RWPE2 (cell line): ENCODE measurements at regions not wholly inside any gene's neighbourhood (a gene's known extent, or its start where the extent isn't known, plus 50 kb on each side); places are given as distances from the start of the nearest gene placed in this dataset.

ENCODE experiments used
- ATAC-seq: fragments of 200-7000 bp; cut with Tn5 transposase; 3 replicates; pipeline ENCODE4 v1.9.1; 2021; ENCODE audit warnings: low read depth
- DNase-seq: peaks from one replicate; pipeline ENCODE4 v3.0.0-alpha.2; 2020; ENCODE audit warnings: low spot score
- H3K27ac ChIP-seq: fragments of 450-650 bp; 2 replicates; pipeline ENCODE4 v1.5.1; 2017; ENCODE audit warnings: mild to moderate bottlenecking; ENCODE audit not compliant: poor library complexity, severe bottlenecking
- H3K27me3 ChIP-seq: fragments of 250-450 bp; sonication (Bioruptor Pico); 2 replicates; pipeline ENCODE4 v1.5.1; 2021; ENCODE audit warnings: mild to moderate bottlenecking, moderate library complexity; ENCODE audit not compliant: insufficient read depth, poor library complexity, severe bottlenecking
- H3K36me3 ChIP-seq: fragments of 250-450 bp; sonication (Bioruptor Pico); 2 replicates; pipeline ENCODE4 v1.5.1; 2020; ENCODE audit warnings: low read depth, mild to moderate bottlenecking, moderate library complexity
- H3K4me1 ChIP-seq: fragments of 250-450 bp; sonication (Bioruptor Pico); 2 replicates; pipeline ENCODE4 v1.5.1; 2021; ENCODE audit warnings: mild to moderate bottlenecking, moderate library complexity; ENCODE audit not compliant: insufficient read depth, poor library complexity, severe bottlenecking
- H3K4me3 ChIP-seq: fragments of 250-450 bp; sonication (Bioruptor Pico); 2 replicates; pipeline ENCODE4 v1.5.1; 2021; ENCODE audit warnings: mild to moderate bottlenecking, moderate library complexity; ENCODE audit not compliant: severe bottlenecking
- H3K9me3 ChIP-seq: fragments of 250-450 bp; sonication (Bioruptor Pico); 2 replicates; pipeline ENCODE4 v1.5.1; 2021; ENCODE audit warnings: mild to moderate bottlenecking, moderate library complexity; ENCODE audit not compliant: severe bottlenecking
- TF ChIP-seq, protein P1 (sequence below): fragments of 450-650 bp; IDR thresholded peaks from one replicate; pipeline ENCODE4 v1.5.1; 2017; ENCODE audit warnings: mild to moderate bottlenecking, moderate library complexity; ENCODE audit not compliant: poor library complexity, severe bottlenecking

GRCh38 chr15:62957130-62957529 lies 85.4 kb upstream of the TPM1 start:
- TF ChIP-seq, protein P1, sequence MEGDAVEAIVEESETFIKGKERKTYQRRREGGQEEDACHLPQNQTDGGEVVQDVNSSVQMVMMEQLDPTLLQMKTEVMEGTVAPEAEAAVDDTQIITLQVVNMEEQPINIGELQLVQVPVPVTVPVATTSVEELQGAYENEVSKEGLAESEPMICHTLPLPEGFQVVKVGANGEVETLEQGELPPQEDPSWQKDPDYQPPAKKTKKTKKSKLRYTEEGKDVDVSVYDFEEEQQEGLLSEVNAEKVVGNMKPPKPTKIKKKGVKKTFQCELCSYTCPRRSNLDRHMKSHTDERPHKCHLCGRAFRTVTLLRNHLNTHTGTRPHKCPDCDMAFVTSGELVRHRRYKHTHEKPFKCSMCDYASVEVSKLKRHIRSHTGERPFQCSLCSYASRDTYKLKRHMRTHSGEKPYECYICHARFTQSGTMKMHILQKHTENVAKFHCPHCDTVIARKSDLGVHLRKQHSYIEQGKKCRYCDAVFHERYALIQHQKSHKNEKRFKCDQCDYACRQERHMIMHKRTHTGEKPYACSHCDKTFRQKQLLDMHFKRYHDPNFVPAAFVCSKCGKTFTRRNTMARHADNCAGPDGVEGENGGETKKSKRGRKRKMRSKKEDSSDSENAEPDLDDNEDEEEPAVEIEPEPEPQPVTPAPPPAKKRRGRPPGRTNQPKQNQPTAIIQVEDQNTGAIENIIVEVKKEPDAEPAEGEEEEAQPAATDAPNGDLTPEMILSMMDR, result no peak
- Histone ChIP-seq H3K4me3 (no peak overlapping the region), H3K36me3 (no peaks in the 10 kb centered on the region), H3K27ac (no peak overlapping the region), H3K27me3 (no peaks in the 10 kb centered on the region), H3K9me3 (no peaks in the 10 kb centered on the region), H3K4me1 (no peaks in the 10 kb centered on the region)
- DNase-seq (no peak), ATAC-seq (peak; percentile 38; the same call in 2 of the 3 replicates)

- ATAC-seq (no peak), DNase-seq (no peak)
- H3K27ac ChIP-seq, result no peak overlapping the region
- H3K9me3 ChIP-seq, result no peaks in the 10 kb centered on the region
- TF ChIP-seq, protein P1, result no peak
- no peaks in the 10 kb centered on the region for H3K27me3 ChIP-seq
- no peaks in the 10 kb centered on the region for H3K36me3 ChIP-seq
- H3K4me1 ChIP-seq, result no peaks in the 10 kb centered on the region
- no peak overlapping the region for H3K4me3 ChIP-seq
Observed at GRCh38 chr15:62958528-62959363, 83.8 kb upstream of the TPM1 start.

DNA sequence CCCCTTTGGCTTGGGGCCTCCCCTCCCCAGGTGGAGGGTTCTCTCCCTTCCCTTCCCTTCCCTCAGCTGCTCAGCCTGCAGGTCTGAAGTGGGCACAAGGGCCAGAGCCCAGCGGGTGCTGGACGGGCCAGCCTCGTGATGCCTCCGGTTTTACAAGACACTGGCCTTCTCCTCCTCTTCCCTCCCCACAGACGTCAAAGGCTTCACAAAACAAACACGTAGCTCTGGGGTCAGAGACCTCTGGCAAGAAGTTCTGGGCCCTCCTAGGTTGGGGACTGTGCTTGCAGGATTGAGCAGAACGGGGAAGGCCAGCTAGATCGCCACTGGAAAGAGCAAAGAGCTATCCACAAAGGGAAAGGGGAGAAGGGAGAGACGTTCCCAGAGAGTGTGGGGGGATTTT lies 81.4 kb upstream of the TPM1 start:
- Histone ChIP-seq H3K9me3 (no peaks in the 10 kb centered on the region), H3K27me3 (no peaks in the 10 kb centered on the region), H3K4me3 (no peak overlapping the region), H3K36me3 (no peaks in the 10 kb centered on the region), H3K4me1 (no peaks in the 10 kb centered on the region), H3K27ac (no peak overlapping the region)
- no peak for ATAC-seq
- DNase-seq, result no peak
- TF ChIP-seq, protein P1, result no peak

DNA sequence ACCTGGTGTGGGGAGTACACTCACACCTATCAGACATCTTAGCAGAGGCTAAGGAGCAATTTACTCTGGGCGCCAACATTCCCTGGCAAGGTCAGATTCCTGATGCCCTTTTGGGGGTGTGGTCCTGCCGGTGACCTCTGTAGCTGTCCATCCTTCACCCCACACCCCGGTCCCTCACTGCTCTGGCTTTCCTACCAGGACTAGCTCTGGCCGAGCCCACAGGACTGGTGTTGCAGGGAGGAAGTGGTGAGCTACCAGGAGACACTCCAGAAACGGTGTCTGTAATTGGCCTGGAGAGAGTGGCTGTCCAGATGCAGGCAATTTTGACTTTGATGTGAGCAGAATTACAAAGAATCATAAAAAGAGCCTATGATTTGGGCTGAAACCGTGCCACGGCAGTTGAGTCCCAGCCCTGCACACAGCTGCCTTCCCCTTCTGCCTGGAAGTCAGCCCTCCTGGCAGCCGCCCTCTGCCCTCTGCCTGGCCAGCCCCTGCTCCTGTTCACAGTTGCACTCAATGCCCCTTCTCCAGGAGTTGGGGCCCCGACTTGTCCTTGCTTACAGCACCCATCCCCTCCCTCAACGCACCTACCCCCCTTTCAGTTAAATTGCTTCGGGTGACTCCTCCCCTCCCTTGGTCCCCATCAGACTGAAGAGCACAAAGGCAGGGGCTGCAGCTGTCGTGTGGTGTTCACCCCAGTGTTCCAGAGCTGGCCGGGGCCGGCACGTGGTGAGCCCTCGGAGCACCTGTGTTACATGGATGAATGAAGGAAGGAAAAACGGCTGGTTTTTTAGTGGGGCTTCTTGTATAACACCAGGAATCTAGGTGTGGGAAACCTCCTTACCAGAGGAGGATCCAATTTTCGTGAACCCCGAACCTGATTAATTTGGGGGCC lies 80.2 kb upstream of the TPM1 start:
- TF ChIP-seq, protein P1, result no peak
- no peaks in the 10 kb centered on the region for H3K27me3 ChIP-seq
- no peak overlapping the region for H3K27ac ChIP-seq
- ATAC-seq (no peak), DNase-seq (peak; percentile 66)
- no peaks in the 10 kb centered on the region for H3K36me3 ChIP-seq
- H3K4me3 ChIP-seq, result no peak overlapping the region
- no peaks in the 10 kb centered on the region for H3K9me3 ChIP-seq
- no peaks in the 10 kb centered on the region for H3K4me1 ChIP-seq
